PC-9 (cell line): ENCODE measurements at regions not wholly inside any gene's neighbourhood (a gene's known extent, or its start where the extent isn't known, plus 50 kb on each side); places are given as distances from the start of the nearest gene placed in this dataset.

Experiments
- BruUV-seq: library from RNA; stranded (reverse); fragments of 400-500 nt; replicated peaks from 2 replicates; lab custom pipeline; 2021; lab: Mats Ljungman, UMichigan
- CTCF ChIA-PET: fragments of 300-600 bp; sonication (Branson Sonifier 250); formaldehyde crosslinking; loops from one replicate; lab custom pipeline; 2022; ENCODE audit warnings: antibody characterized with exemption; lab: Charles Lee
- POLR2A ChIA-PET: fragments of 300-600 bp; sonication (Branson Sonifier 250); formaldehyde crosslinking; loops from one replicate; lab custom pipeline; 2022; ENCODE audit warnings: antibody characterized with exemption; ENCODE audit not compliant: unreplicated experiment; lab: Charles Lee
- DNase-seq, 2 experiments: peaks; one replicate each; pipeline versions ENCODE4 v3.0.0 to v3.0.0-alpha.2; 2015 to 2022; ENCODE audit warnings: mixed read lengths in 1 of 2
- H2AFZ ChIP-seq: fragments of 200-600 bp; sonication (generic); 2 replicates; pipeline ENCODE4 v1.8.1; 2017; ENCODE audit warnings: antibody characterized with exemption
- H3F3A ChIP-seq: fragments of 200-600 bp; sonication (generic); 2 replicates; pipeline ENCODE4 v1.8.1; 2017; ENCODE audit warnings: antibody characterized with exemption, mild to moderate bottlenecking, low read depth; ENCODE audit not compliant: insufficient read depth
- H3K27ac ChIP-seq: fragments of 200-600 bp; sonication (generic); 2 replicates; pipeline ENCODE4 v1.6.1; 2016; ENCODE audit warnings: mixed run types
- H3K27me3 ChIP-seq: fragments of 200-600 bp; sonication (generic); 2 replicates; pipeline ENCODE4 v1.6.1; 2016; ENCODE audit warnings: low read depth, mixed run types; ENCODE audit not compliant: insufficient read depth
- H3K36me3 ChIP-seq: fragments of 200-600 bp; sonication (generic); 2 replicates; pipeline ENCODE4 v1.6.1; 2016; ENCODE audit warnings: low read depth, mixed run types
- H3K4me1 ChIP-seq: fragments of 200-600 bp; sonication (generic); replicated peaks from 2 replicates; pipeline ENCODE4 v1.6.1; 2016; ENCODE audit warnings: mixed run types; ENCODE audit not compliant: insufficient read depth
- H3K4me2 ChIP-seq: fragments of 200-600 bp; sonication (generic); 2 replicates; pipeline ENCODE4 v1.6.1; 2017; ENCODE audit warnings: mixed run types
- H3K4me3 ChIP-seq: fragments of 200-600 bp; sonication (generic); 2 replicates; pipeline ENCODE4 v1.6.1; 2016; ENCODE audit warnings: mixed run types
- H3K79me2 ChIP-seq: fragments of 200-600 bp; sonication (generic); 2 replicates; pipeline ENCODE4 v1.6.1; 2017; ENCODE audit warnings: low read depth, mixed run types
- H3K9me2 ChIP-seq: fragments of 200-600 bp; sonication (generic); 2 replicates; pipeline ENCODE4 v1.8.1; 2017; ENCODE audit warnings: mild to moderate bottlenecking; ENCODE audit not compliant: insufficient read depth
- H3K9me3 ChIP-seq: fragments of 200-600 bp; sonication (generic); 2 replicates; pipeline ENCODE4 v1.8.1; 2016; ENCODE audit warnings: low read depth; ENCODE audit not compliant: insufficient read depth
- H4K20me1 ChIP-seq: fragments of 200-600 bp; sonication (generic); 2 replicates; pipeline ENCODE4 v1.8.1; 2017; ENCODE audit not compliant: insufficient read depth
- EZH2 ChIP-seq: fragments of 200-600 bp; sonication (generic); IDR thresholded peaks from 2 replicates; pipeline ENCODE4 v1.8.0; 2017; ENCODE audit warnings: antibody characterized with exemption, low read depth
- intact Hi-C: fragments of 100-400 bp; cut with micrococcal nuclease; formaldehyde crosslinking; loops from one replicate; pipeline ENCODE4 v1.10.0; 2022; ENCODE audit not compliant: unreplicated experiment
- TF ChIP-seq, protein P1 (sequence below): fragments of 200-600 bp; sonication (generic); conservative IDR thresholded peaks from 2 replicates; pipeline ENCODE4 v1.6.1; 2017; ENCODE audit warnings: mixed run types, antibody characterized with exemption, mild to moderate bottlenecking, moderate library complexity

DNA sequence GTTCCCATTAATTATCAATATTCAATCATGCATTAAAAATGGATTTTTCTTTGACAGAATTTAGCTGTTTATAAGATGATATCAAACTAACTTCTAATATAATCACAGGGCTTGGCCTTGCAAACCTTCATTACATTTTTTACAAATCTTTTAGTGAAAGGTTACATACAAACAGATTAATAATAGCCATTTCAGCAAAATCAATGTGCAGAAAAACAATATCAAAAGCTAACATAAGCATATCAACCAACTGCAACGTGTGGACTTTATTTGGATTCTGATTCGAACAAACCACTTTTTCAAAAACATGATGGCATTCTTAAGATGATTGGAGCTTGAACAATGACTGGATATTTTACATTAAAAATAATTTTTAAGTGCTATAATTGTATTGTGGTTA lies 93.6 kb downstream of the OTX2 start:
- Histone ChIP-seq H3K9me2 (no peaks in the 10 kb centered on the region), H2AFZ (no peak overlapping the region), H3K4me3 (no peak overlapping the region), H3K27me3 (no peaks in the 10 kb centered on the region), H4K20me1 (no peaks in the 10 kb centered on the region), H3K27ac (no peak overlapping the region), H3K4me2 (no peak overlapping the region), H3K4me1 (no peaks in the 10 kb centered on the region), H3K36me3 (no peaks in the 10 kb centered on the region), H3F3A (no peaks in the 10 kb centered on the region), H3K9me3 (no peaks in the 10 kb centered on the region), H3K79me2 (no peaks in the 10 kb centered on the region)
- ChIA-PET POLR2A (no interaction called here), CTCF (no interaction called here)
- intact Hi-C loops, result no loop called here
- TF ChIP-seq EZH2, result no peak
- TF ChIP-seq, protein P1, sequence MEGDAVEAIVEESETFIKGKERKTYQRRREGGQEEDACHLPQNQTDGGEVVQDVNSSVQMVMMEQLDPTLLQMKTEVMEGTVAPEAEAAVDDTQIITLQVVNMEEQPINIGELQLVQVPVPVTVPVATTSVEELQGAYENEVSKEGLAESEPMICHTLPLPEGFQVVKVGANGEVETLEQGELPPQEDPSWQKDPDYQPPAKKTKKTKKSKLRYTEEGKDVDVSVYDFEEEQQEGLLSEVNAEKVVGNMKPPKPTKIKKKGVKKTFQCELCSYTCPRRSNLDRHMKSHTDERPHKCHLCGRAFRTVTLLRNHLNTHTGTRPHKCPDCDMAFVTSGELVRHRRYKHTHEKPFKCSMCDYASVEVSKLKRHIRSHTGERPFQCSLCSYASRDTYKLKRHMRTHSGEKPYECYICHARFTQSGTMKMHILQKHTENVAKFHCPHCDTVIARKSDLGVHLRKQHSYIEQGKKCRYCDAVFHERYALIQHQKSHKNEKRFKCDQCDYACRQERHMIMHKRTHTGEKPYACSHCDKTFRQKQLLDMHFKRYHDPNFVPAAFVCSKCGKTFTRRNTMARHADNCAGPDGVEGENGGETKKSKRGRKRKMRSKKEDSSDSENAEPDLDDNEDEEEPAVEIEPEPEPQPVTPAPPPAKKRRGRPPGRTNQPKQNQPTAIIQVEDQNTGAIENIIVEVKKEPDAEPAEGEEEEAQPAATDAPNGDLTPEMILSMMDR, result no peak
- BruUV-seq, result no TSS peak
- DNase-seq, result no peak

DNA sequence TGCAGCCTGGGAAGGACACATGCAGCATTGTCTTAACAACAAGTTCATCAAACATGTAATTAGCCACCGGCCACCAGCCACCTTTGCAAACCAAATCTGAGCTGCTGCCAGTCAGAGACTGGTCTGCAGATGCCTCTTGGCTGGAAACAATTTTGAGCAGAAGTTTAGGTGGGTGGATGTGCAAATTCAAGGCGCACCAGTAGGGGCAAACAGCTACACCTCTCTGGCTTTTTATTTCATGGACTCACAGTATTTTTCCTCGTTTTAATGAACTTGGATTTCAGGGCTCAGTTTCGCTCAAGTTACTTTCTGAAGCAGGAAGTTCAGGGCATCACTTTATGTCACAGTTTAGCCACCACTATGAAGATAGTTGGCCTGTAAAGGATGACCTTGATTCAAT lies 94.3 kb downstream of the OTX2 start:
- intact Hi-C loops, result no loop called here
- no peaks in the 10 kb centered on the region for H3K9me3 ChIP-seq
- TF ChIP-seq, protein P1, result no peak; the same call in 1 of the 2 replicates
- ChIA-PET CTCF (no interaction called here), POLR2A (no interaction called here)
- BruUV-seq, result no TSS peak
- no peaks in the 10 kb centered on the region for H4K20me1 ChIP-seq
- H3K4me3 ChIP-seq, result no peak overlapping the region
- H2AFZ ChIP-seq, result no peak overlapping the region
- no peaks in the 10 kb centered on the region for H3K9me2 ChIP-seq
- no peak for DNase-seq
- no peaks in the 10 kb centered on the region for H3F3A ChIP-seq
- no peaks in the 10 kb centered on the region for H3K4me1 ChIP-seq
- H3K27me3 ChIP-seq, result no peaks in the 10 kb centered on the region
- H3K36me3 ChIP-seq, result no peaks in the 10 kb centered on the region
- H3K79me2 ChIP-seq, result no peaks in the 10 kb centered on the region
- H3K27ac ChIP-seq, result no peak overlapping the region
- H3K4me2 ChIP-seq, result no peak overlapping the region

DNA sequence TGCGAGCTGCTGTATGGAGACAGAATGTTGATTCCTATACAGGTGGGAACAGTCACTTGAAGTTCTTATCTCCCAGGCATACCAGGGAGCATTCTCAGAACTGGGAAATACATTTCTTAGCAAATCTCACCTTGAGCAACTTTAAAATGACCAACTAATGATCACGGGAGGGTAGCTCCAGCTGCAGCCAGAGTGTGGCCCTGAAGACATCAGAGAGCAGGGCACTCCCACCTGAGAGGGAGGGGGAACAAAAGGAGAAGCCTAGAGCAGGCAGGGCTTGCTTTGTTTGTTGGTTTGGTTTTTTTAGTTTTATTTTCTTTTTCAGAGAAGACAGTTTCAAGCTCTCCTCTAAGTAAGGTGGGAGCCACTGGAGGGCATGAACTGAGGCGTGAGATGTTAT lies 101.1 kb downstream of the OTX2 start:
- Histone ChIP-seq H3K4me1 (no peaks in the 10 kb centered on the region), H3K4me2 (no peak overlapping the region), H3K27ac (no peak overlapping the region), H3K27me3 (no peaks in the 10 kb centered on the region), H2AFZ (no peak overlapping the region), H3K9me3 (no peaks in the 10 kb centered on the region), H3K4me3 (no peak overlapping the region), H4K20me1 (no peaks in the 10 kb centered on the region), H3K9me2 (no peaks in the 10 kb centered on the region), H3F3A (no peaks in the 10 kb centered on the region), H3K79me2 (no peaks in the 10 kb centered on the region), H3K36me3 (no peaks in the 10 kb centered on the region)
- no peak for DNase-seq
- POLR2A ChIA-PET, result no interaction called here
- TF ChIP-seq, protein P1, result no peak
- TF ChIP-seq EZH2, result no peak
- BruUV-seq, result no TSS peak
- intact Hi-C loops, result no loop called here
- CTCF ChIA-PET, result no interaction called here
